ELR (cell line): ENCODE measurements at regions not wholly inside any gene's neighbourhood (a gene's known extent, or its start where the extent isn't known, plus 50 kb on each side); places are given as distances from the start of the nearest gene placed in this dataset.
"Not testable (repeated sequence)": the region's sequence is repeated elsewhere in the genome, so short reads cannot be mapped to it uniquely, and the experiment has no call there.

Experiments used
- DNase-seq: peaks from one replicate; pipeline ENCODE4 v3.0.0-alpha.2; 2015; ENCODE audit warnings: low read depth

- DNase-seq, result no peak
These were observed 157.5 kb upstream of the AHI1 start for GRCh38 chr6:135655055-135655454.

- DNase-seq, result no peak
These were observed 159.7 kb upstream of the AHI1 start for GRCh38 chr6:135657207-135657606.

- DNase-seq, result no peak
These were observed 160.9 kb upstream of the AHI1 start for GRCh38 chr6:135658481-135658880.

- no peak for DNase-seq
These were observed 161.4 kb upstream of the AHI1 start for GRCh38 chr6:135658916-135659315.

- DNase-seq, result no peak
These were observed 167.0 kb upstream of the AHI1 start for GRCh38 chr6:135664527-135664926.

GRCh38 chr6:135665935-135666334, 168.4 kb upstream of the AHI1 start:
- no peak for DNase-seq

- peak; percentile 83 for DNase-seq
These were observed 170.3 kb upstream of the AHI1 start for GRCh38 chr6:135667691-135668455.

GRCh38 chr6:135672256-135672655, 174.7 kb upstream of the AHI1 start:
- no peak for DNase-seq

- peak; percentile 6 for DNase-seq
These were observed 176.2 kb upstream of the AHI1 start for GRCh38 chr6:135673501-135674309.

GRCh38 chr6:135675026-135675425, 176.5 kb upstream of the PDE7B start:
- DNase-seq, result no peak

- DNase-seq, result peak; percentile 74
These were observed 175.6 kb upstream of the PDE7B start for GRCh38 chr6:135675862-135676261.

GRCh38 chr6:135680964-135681913, 170.3 kb upstream of the PDE7B start:
- DNase-seq, result no peak

- peak; percentile 37 for DNase-seq
These were observed 164.7 kb upstream of the PDE7B start for GRCh38 chr6:135686784-135687301.

GRCh38 chr6:135688476-135688875, 163.0 kb upstream of the PDE7B start:
- not testable (repeated sequence) for DNase-seq

GRCh38 chr6:135692426-135692825, 159.1 kb upstream of the PDE7B start:
- DNase-seq, result no peak

- no peak for DNase-seq
These were observed 157.6 kb upstream of the PDE7B start for GRCh38 chr6:135693811-135694370.

GRCh38 chr6:135699705-135700104, 151.8 kb upstream of the PDE7B start:
- DNase-seq, result no peak

- no peak for DNase-seq
These were observed 150.1 kb upstream of the PDE7B start for GRCh38 chr6:135701426-135701825.

GRCh38 chr6:135703007-135703406, 148.5 kb upstream of the PDE7B start:
- DNase-seq, result no peak

- DNase-seq, result no peak
These were observed 147.9 kb upstream of the PDE7B start for GRCh38 chr6:135703621-135704020.

GRCh38 chr6:135707426-135707825, 144.1 kb upstream of the PDE7B start:
- no peak for DNase-seq

GRCh38 chr6:135710042-135710441, 141.5 kb upstream of the PDE7B start:
- DNase-seq, result no peak
